ENCODE measurements at regions not wholly inside any gene's neighbourhood (a gene's known extent, or its start where the extent isn't known, plus 50 kb on each side); places are given as distances from the start of the nearest gene placed in this dataset.
A peak's percentile ranks its signal among the peaks of the same experiment; 100 is the strongest.
"Not testable (repeated sequence)": the region's sequence is repeated elsewhere in the genome, so short reads cannot be mapped to it uniquely, and the experiment has no call there.

- H3K36me3 Mint-ChIP-seq (ENCODE audit: low read depth), result peaks cover 14% of the 10 kb centered on the region
- intact Hi-C loops (cut with DNase I, micrococcal nuclease); ATAC-seq; H3K27me3 Mint-ChIP-seq; POLR2A ChIA-PET; DNase-seq; H3K4me3 Mint-ChIP-seq; H3K4me1 Mint-ChIP-seq; H3K27ac Mint-ChIP-seq; CTCF ChIA-PET: not testable (repeated sequence)
- H3K9me3 Mint-ChIP-seq (ENCODE audit: low read depth), result peaks cover 42% of the 10 kb centered on the region
These were observed 301.6 kb downstream of the ZNF33B start for GRCh38 chr10:42336593-42337337.

GRCh38 chr10:42335653-42336296 lies 302.6 kb downstream of the ZNF33B start:
- H3K4me1 Mint-ChIP-seq; H3K27me3 Mint-ChIP-seq; H3K27ac Mint-ChIP-seq; CTCF ChIA-PET; ATAC-seq; intact Hi-C loops (cut with DNase I, micrococcal nuclease); H3K4me3 Mint-ChIP-seq; DNase-seq; POLR2A ChIA-PET: not testable (repeated sequence)
- H3K36me3 Mint-ChIP-seq (ENCODE audit: low read depth), result peaks cover 16% of the 10 kb centered on the region
- H3K9me3 Mint-ChIP-seq (ENCODE audit: low read depth), result peaks cover 45% of the 10 kb centered on the region

- ATAC-seq (no peak), DNase-seq (no peak)
- Mint-ChIP-seq H3K27ac (no peak overlapping the region), H3K4me3 (no peak overlapping the region), H3K4me1 (no peaks in the 10 kb centered on the region), H3K27me3 (no peaks in the 10 kb centered on the region), H3K36me3 (ENCODE audit: low read depth) (peaks cover 71% of the 10 kb centered on the region), H3K9me3 (ENCODE audit: low read depth) (peaks cover 94% of the 10 kb centered on the region)
- POLR2A ChIA-PET, result no interaction called here
- CTCF ChIA-PET, result no interaction called here
- intact Hi-C loops (cut with DNase I, micrococcal nuclease), result no loop called here
These were observed 334.0 kb downstream of the ZNF33B start for GRCh38 chr10:42304341-42304740.

GRCh38 chr10:42281896-42282295 lies 356.5 kb downstream of the ZNF33B start:
- H3K27ac Mint-ChIP-seq; DNase-seq; ATAC-seq; H3K4me3 Mint-ChIP-seq; H3K36me3 Mint-ChIP-seq (ENCODE audit: low read depth); H3K4me1 Mint-ChIP-seq; POLR2A ChIA-PET; H3K27me3 Mint-ChIP-seq; intact Hi-C loops (cut with DNase I, micrococcal nuclease); CTCF ChIA-PET; H3K9me3 Mint-ChIP-seq (ENCODE audit: low read depth): not testable (repeated sequence)

- POLR2A ChIA-PET; H3K27ac Mint-ChIP-seq; intact Hi-C loops (cut with DNase I, micrococcal nuclease); H3K27me3 Mint-ChIP-seq; H3K9me3 Mint-ChIP-seq (ENCODE audit: low read depth); H3K4me1 Mint-ChIP-seq; ATAC-seq; CTCF ChIA-PET; DNase-seq; H3K4me3 Mint-ChIP-seq; H3K36me3 Mint-ChIP-seq (ENCODE audit: low read depth): not testable (repeated sequence)
These were observed 368.6 kb downstream of the ZNF33B start for GRCh38 chr10:42269788-42270187.

- DNase-seq; POLR2A ChIA-PET; H3K4me3 Mint-ChIP-seq; intact Hi-C loops (cut with DNase I, micrococcal nuclease); H3K27me3 Mint-ChIP-seq; ATAC-seq; H3K27ac Mint-ChIP-seq; CTCF ChIA-PET; H3K9me3 Mint-ChIP-seq (ENCODE audit: low read depth); H3K36me3 Mint-ChIP-seq (ENCODE audit: low read depth); H3K4me1 Mint-ChIP-seq: not testable (repeated sequence)
These were observed 375.1 kb downstream of the ZNF33B start for GRCh38 chr10:42263259-42263658.

GRCh38 chr10:42243002-42243401 lies 395.4 kb downstream of the ZNF33B start:
- ATAC-seq; intact Hi-C loops (cut with DNase I, micrococcal nuclease); H3K27ac Mint-ChIP-seq: not testable (repeated sequence)

GRCh38 chr10:42242135-42242805 lies 396.1 kb downstream of the ZNF33B start:
- POLR2A ChIA-PET, result no interaction called here
- intact Hi-C loops (cut with DNase I, micrococcal nuclease), result no loop called here
- DNase-seq, result peak; percentile 31

More at GRCh38 chr10:42243002-42243401, 395.4 kb downstream of the ZNF33B start:
- H3K4me3 Mint-ChIP-seq; H3K9me3 Mint-ChIP-seq (ENCODE audit: low read depth); CTCF ChIA-PET; POLR2A ChIA-PET; H3K4me1 Mint-ChIP-seq; H3K36me3 Mint-ChIP-seq (ENCODE audit: low read depth); DNase-seq: not testable (repeated sequence)
- H3K27me3 Mint-ChIP-seq, result peaks cover 31% of the 10 kb centered on the region

GRCh38 chr10:42236401-42236800 lies 402.0 kb downstream of the ZNF33B start:
- H3K27me3 Mint-ChIP-seq; H3K27ac Mint-ChIP-seq; H3K9me3 Mint-ChIP-seq (ENCODE audit: low read depth); CTCF ChIA-PET; H3K36me3 Mint-ChIP-seq (ENCODE audit: low read depth); intact Hi-C loops (cut with DNase I, micrococcal nuclease); POLR2A ChIA-PET; H3K4me1 Mint-ChIP-seq; ATAC-seq; DNase-seq; H3K4me3 Mint-ChIP-seq: not testable (repeated sequence)

More at GRCh38 chr10:42242135-42242805, 396.1 kb downstream of the ZNF33B start:
- CTCF ChIA-PET, result no interaction called here
- Mint-ChIP-seq H3K27ac (no peak overlapping the region), H3K36me3 (ENCODE audit: low read depth) (peaks cover 3% of the 10 kb centered on the region), H3K4me3 (no peak overlapping the region), H3K27me3 (peaks cover 30% of the 10 kb centered on the region), H3K9me3 (ENCODE audit: low read depth) (no peaks in the 10 kb centered on the region), H3K4me1 (peaks cover 2% of the 10 kb centered on the region)
- no peak for ATAC-seq

- intact Hi-C loops (cut with DNase I, micrococcal nuclease); DNase-seq; POLR2A ChIA-PET; ATAC-seq; H3K4me1 Mint-ChIP-seq; H3K27me3 Mint-ChIP-seq; H3K36me3 Mint-ChIP-seq (ENCODE audit: low read depth); H3K9me3 Mint-ChIP-seq (ENCODE audit: low read depth); H3K4me3 Mint-ChIP-seq; CTCF ChIA-PET; H3K27ac Mint-ChIP-seq: not testable (repeated sequence)
These were observed 402.6 kb downstream of the ZNF33B start for GRCh38 chr10:42235736-42236135.

GRCh38 chr10:42235241-42235640 lies 403.1 kb downstream of the ZNF33B start:
- ATAC-seq; DNase-seq; intact Hi-C loops (cut with DNase I, micrococcal nuclease); H3K9me3 Mint-ChIP-seq (ENCODE audit: low read depth); POLR2A ChIA-PET; H3K4me1 Mint-ChIP-seq; H3K4me3 Mint-ChIP-seq; H3K27ac Mint-ChIP-seq; H3K27me3 Mint-ChIP-seq; H3K36me3 Mint-ChIP-seq (ENCODE audit: low read depth); CTCF ChIA-PET: not testable (repeated sequence)

GRCh38 chr10:42234506-42234905 lies 403.9 kb downstream of the ZNF33B start:
- H3K36me3 Mint-ChIP-seq (ENCODE audit: low read depth); ATAC-seq; H3K9me3 Mint-ChIP-seq (ENCODE audit: low read depth); H3K4me1 Mint-ChIP-seq; POLR2A ChIA-PET; DNase-seq; CTCF ChIA-PET; intact Hi-C loops (cut with DNase I, micrococcal nuclease); H3K27ac Mint-ChIP-seq; H3K4me3 Mint-ChIP-seq; H3K27me3 Mint-ChIP-seq: not testable (repeated sequence)
